Lower leg skin (tissue), 4 donors: ENCODE measurements at regions not wholly inside any gene's neighbourhood (a gene's known extent, or its start where the extent isn't known, plus 50 kb on each side); places are given as distances from the start of the nearest gene placed in this dataset.
"Not testable (repeated sequence)": the region's sequence is repeated elsewhere in the genome, so short reads cannot be mapped to it uniquely, and the experiment has no call there.

Experiments
- DNase-seq, 2 donors: peaks; one replicate each; pipeline ENCODE4 v3.0.0-alpha.2; 2019; ENCODE audit warnings: low spot score in 2 of 2
- H3K4me3 ChIP-seq: fragments of 200-600 bp; sonication (generic); 2 replicates; pipeline ENCODE4 v1.5.1; 2017; ENCODE audit warnings: mild to moderate bottlenecking, low read depth; ENCODE audit not compliant: poor library complexity, severe bottlenecking
- POLR2A ChIP-seq, 2 donors: fragments of 450-650 bp; IDR thresholded peaks; one replicate each; pipeline ENCODE4 v1.6.1; 2016 to 2017; ENCODE audit warnings: antibody characterized with exemption in 2 of 2, mild to moderate bottlenecking in 1 of 2, moderate library complexity in 1 of 2
- WGBS, 2 donors: methylation state at CpG; one replicate each; pipeline ENCODE4 v1.1.5; 2018; 5-methylcytosine and 5-hydroxymethylcytosine counted together
- intact Hi-C: fragments of 100-400 bp; cut with DNase I; formaldehyde crosslinking; loops from one replicate; pipeline ENCODE4 v1.15.0; 2023; ENCODE audit warnings: low total_unique reads
- TF ChIP-seq, protein P1 (sequence below), 3 donors: fragments of 450-650 bp; IDR thresholded peaks; one replicate each; pipeline ENCODE4 v1.5.1; 2016; ENCODE audit warnings: antibody characterized with exemption in 3 of 3, mild to moderate bottlenecking in 3 of 3, moderate library complexity in 2 of 3

DNA sequence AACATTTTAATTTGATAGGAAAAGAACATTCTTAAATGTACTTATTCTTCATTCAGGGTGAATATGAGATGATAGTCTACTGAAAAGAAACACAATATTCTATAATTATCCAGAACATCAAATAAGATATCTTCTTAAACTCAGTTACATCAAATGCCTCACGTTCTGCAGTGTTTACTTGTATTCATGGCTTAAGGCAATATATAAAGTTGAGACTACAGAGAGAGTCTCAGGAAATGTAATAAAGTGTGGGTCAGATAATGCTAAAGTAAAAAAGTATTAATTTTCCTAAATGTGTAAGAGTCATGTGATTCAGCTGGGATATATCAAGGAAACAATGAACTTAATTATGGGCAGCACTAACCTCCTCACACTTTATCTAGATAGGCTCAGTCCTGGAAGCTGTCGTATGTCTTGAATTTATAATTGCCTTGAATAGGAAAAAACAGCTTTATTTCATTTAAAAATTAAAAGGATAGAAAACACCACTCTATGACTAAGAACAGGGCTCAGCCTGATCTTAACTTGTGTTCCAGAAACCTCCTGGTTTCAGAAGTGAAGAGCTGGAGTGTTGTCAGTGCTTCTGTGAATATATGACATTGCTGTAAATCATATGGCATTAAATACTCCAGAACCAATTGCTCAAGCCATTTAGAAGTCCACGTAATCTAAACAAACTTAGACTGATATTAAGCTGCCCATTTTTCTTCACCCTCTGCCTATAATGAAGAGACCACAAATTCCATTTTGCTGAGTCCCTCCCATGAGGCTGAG is 240.2 kb downstream of the FSIP2 start:
- intact Hi-C loops, result no loop called here
- no peak overlapping the region for H3K4me3 ChIP-seq

DNA sequence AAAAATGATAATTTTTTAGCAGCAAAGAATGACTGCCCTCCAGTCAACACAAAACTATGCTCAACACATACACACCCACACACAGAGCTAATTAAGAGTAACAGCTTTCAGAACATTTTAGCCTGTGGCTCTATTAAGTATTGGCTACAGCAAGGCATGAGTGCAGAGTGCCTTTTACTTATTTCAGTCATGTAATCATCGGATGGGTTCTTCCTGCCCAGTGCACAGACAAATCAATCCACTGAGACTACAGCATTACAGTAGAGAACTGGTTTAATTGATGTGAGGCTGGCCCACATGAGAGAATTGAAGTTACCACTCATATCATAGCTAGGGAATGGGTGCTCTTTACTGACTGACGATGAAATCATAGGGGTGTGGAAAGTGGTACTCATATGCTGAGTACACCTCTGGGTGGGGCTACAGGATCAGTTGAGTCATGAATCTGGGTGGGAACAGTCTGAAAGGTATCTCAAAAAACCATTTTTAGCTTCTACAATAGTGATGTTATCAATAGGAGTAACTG is 241.0 kb downstream of the FSIP2 start:
- H3K4me3 ChIP-seq, result no peak overlapping the region
- DNase-seq, result no peak
- WGBS, 2 donors, result 39 to 57% methylated on average over 2 of the region's 2 CpGs
- intact Hi-C loops, result no loop called here
- TF ChIP-seq POLR2A (IDR thresholded peaks at IDR 0.05), result no peak
- TF ChIP-seq, protein P1, sequence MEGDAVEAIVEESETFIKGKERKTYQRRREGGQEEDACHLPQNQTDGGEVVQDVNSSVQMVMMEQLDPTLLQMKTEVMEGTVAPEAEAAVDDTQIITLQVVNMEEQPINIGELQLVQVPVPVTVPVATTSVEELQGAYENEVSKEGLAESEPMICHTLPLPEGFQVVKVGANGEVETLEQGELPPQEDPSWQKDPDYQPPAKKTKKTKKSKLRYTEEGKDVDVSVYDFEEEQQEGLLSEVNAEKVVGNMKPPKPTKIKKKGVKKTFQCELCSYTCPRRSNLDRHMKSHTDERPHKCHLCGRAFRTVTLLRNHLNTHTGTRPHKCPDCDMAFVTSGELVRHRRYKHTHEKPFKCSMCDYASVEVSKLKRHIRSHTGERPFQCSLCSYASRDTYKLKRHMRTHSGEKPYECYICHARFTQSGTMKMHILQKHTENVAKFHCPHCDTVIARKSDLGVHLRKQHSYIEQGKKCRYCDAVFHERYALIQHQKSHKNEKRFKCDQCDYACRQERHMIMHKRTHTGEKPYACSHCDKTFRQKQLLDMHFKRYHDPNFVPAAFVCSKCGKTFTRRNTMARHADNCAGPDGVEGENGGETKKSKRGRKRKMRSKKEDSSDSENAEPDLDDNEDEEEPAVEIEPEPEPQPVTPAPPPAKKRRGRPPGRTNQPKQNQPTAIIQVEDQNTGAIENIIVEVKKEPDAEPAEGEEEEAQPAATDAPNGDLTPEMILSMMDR (IDR thresholded peaks at IDR 0.05), result no peak

More for the DNA sequence above, 240.2 kb downstream of the FSIP2 start:
- 57 to 60% methylated on average over 3 of the region's 3 CpGs for WGBS, 2 donors
- TF ChIP-seq, protein P1 (IDR thresholded peaks at IDR 0.05), result no peak
- no peak for TF ChIP-seq POLR2A (IDR thresholded peaks at IDR 0.05)
- DNase-seq, result no peak

GRCh38 chr2:185980944-185981343 is 242.3 kb downstream of the FSIP2 start:
- intact Hi-C loops, result no loop called here
- TF ChIP-seq, protein P1 (IDR thresholded peaks at IDR 0.05), result no peak
- no peak for TF ChIP-seq POLR2A (IDR thresholded peaks at IDR 0.05)
- no peak for DNase-seq
- H3K4me3 ChIP-seq, result no peak overlapping the region
- WGBS, 2 donors, result 93 to 97% methylated on average over 3 of the region's 3 CpGs

DNA sequence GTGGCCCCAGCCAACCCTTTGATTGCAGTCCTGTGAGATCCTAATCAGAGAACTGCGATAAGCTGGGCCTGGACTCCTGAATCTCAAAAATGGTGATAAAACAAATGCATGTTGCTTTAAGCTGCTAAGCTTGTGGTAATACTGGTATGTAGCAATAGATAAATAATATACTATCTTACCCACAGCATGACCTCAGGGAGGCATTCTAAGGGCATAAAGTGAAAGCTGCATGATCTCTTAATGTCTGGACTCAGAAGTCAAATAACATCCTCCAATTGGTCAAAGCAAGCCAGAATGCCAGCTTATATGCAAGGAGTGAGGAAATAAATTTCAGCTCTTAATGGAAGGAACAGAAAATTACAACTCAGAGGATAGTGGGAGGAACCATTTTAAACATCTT is 246.1 kb downstream of the FSIP2 start:
- 83 to 95% methylated on average over 1 of the region's 1 CpG for WGBS, 2 donors
- intact Hi-C loops, result no loop called here
- no peak overlapping the region for H3K4me3 ChIP-seq
- TF ChIP-seq, protein P1 (IDR thresholded peaks at IDR 0.05), result no peak
- TF ChIP-seq POLR2A (IDR thresholded peaks at IDR 0.05), result no peak
- no peak for DNase-seq

DNA sequence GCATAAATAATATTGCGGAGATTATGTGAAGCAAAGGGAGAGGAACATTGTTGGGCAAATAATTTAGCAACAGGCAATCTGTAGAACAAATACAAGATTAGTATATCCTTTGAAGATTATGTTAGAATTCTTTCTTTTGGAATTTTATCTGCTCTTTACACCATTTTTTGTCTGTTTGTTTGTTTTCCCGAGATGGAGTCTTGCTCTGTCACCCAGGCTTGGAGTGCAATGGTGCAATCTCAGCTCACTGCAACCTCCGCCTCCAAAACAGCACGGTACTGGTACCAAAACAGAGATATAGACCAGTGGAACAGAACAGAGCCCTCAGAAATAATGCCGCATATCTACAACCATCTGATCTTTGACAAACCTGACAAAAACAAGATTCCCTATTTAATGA is 250.3 kb downstream of the FSIP2 start:
- WGBS, 2 donors, result 96 to 97% methylated on average over 5 of the region's 5 CpGs
- intact Hi-C loops, result not testable (repeated sequence)

GRCh38 chr2:185990861-185991525 is 252.4 kb downstream of the FSIP2 start:
- intact Hi-C loops, result no loop called here
- 87 to 90% methylated on average over 6 of the region's 6 CpGs for WGBS, 2 donors
- no peak for DNase-seq
- H3K4me3 ChIP-seq, result no peak overlapping the region
- no peak for TF ChIP-seq POLR2A (IDR thresholded peaks at IDR 0.05)
- TF ChIP-seq, protein P1 (IDR thresholded peaks at IDR 0.05), result no peak

More for the DNA sequence above, 250.3 kb downstream of the FSIP2 start:
- not testable (repeated sequence) for DNase-seq, H3K4me3 ChIP-seq
